ENCODE measurements at regions not wholly inside any gene's neighbourhood (a gene's known extent, or its start where the extent isn't known, plus 50 kb on each side); places are given as distances from the start of the nearest gene placed in this dataset.

DNA sequence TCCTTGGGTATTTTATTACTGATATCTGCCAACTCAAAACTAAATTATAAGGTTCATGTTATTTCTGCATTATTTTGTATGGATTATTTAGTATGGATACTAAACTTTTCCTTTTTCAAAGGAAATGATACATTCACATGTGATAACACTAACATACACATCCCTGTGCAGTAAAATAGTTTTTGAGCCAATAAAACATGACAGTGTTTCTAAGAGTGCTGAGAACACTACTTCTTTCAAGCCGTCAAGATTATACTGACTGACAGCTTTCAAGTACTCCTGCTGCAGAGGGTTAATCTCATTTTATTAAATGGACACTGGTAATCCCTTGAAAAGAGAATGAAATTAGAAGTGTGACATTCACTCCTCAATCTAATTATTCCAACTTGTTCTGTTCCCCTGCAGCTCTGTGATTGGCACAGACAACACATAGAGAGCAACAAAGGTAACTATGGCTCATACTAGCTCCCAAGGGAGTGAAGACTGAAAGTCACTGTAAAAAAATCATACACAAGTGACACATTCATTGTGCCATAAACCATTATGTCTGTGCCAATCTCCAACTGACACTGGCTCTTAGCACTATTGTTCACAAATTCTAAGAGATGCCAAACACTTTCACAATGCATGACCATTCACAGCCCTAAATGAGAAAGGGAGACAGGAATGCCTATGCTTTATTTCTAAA lies 468.6 kb downstream of the SHQ1 start:
- TF ChIP-seq, protein P1, sequence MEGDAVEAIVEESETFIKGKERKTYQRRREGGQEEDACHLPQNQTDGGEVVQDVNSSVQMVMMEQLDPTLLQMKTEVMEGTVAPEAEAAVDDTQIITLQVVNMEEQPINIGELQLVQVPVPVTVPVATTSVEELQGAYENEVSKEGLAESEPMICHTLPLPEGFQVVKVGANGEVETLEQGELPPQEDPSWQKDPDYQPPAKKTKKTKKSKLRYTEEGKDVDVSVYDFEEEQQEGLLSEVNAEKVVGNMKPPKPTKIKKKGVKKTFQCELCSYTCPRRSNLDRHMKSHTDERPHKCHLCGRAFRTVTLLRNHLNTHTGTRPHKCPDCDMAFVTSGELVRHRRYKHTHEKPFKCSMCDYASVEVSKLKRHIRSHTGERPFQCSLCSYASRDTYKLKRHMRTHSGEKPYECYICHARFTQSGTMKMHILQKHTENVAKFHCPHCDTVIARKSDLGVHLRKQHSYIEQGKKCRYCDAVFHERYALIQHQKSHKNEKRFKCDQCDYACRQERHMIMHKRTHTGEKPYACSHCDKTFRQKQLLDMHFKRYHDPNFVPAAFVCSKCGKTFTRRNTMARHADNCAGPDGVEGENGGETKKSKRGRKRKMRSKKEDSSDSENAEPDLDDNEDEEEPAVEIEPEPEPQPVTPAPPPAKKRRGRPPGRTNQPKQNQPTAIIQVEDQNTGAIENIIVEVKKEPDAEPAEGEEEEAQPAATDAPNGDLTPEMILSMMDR (IDR thresholded peaks at IDR 0.05; ENCODE audit: insufficient read depth, low read depth, low read length, missing control alignments), result no peak
- no peak for DNase-seq (ENCODE audit: low read depth)
- no peak overlapping the region for H3K4me3 ChIP-seq (ENCODE audit: low read depth, low read length)

DNA sequence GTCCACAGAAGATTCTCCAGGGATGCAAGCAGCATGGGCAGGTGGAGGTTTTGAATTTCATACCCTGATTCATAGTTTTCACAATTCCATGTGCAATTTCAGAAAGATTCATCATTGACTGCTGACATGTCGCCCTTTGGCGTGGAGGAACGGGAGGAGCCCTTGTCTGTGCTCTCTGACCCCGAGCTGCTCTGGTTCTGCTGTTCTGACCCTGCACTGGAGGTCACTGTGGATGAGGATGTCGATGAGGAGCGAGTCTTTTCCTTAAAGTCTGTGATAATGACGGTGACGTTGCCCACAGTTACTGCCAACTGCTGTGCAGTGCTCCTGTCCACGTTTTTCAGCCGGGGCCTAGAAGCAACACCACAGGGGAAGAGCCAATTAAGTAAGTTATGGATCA lies 470.0 kb downstream of the SHQ1 start:
- TF ChIP-seq, protein P1 (IDR thresholded peaks at IDR 0.05; ENCODE audit: insufficient read depth, low read depth, low read length, missing control alignments), result no peak
- DNase-seq (ENCODE audit: low read depth), result no peak
- no peak overlapping the region for H3K4me3 ChIP-seq (ENCODE audit: low read depth, low read length)

DNA sequence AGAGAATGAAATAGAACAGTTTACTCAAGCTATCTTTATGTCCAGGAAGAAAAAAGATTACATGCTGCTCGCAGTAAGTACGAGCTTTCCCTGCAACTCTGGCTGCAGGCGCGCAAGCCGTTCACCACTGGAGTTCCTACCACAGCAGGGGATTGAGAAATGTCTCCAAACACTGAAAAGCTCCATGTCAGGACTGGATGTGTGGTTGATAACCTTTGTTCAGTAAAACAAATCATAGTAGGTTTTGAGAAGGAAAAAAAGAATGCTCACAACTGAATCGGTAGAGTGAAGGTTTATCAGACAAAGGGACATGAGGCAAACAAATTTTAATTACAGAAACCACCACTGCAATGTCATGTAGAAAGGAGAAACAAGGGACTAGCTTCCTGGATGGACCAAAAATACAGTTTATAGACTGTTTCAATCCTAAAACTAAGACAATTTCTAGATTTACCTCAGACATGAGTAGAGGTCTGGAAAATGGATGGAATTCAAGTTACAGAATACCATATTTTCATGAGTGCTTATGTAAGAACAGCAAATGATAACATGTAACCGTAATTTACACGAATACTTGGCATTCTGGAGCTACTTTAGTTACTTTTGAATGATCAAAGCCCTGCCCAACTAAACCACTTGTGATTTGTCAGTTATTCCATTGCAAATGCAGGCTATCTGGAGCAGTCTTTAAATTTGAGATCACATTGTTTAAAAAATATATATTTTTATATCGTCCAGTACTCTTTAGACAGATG lies 471.1 kb downstream of the SHQ1 start:
- no peak for DNase-seq (ENCODE audit: low read depth)
- no peak overlapping the region for H3K4me3 ChIP-seq (ENCODE audit: low read depth, low read length)
- TF ChIP-seq, protein P1 (IDR thresholded peaks at IDR 0.05; ENCODE audit: insufficient read depth, low read depth, low read length, missing control alignments), result no peak

DNA sequence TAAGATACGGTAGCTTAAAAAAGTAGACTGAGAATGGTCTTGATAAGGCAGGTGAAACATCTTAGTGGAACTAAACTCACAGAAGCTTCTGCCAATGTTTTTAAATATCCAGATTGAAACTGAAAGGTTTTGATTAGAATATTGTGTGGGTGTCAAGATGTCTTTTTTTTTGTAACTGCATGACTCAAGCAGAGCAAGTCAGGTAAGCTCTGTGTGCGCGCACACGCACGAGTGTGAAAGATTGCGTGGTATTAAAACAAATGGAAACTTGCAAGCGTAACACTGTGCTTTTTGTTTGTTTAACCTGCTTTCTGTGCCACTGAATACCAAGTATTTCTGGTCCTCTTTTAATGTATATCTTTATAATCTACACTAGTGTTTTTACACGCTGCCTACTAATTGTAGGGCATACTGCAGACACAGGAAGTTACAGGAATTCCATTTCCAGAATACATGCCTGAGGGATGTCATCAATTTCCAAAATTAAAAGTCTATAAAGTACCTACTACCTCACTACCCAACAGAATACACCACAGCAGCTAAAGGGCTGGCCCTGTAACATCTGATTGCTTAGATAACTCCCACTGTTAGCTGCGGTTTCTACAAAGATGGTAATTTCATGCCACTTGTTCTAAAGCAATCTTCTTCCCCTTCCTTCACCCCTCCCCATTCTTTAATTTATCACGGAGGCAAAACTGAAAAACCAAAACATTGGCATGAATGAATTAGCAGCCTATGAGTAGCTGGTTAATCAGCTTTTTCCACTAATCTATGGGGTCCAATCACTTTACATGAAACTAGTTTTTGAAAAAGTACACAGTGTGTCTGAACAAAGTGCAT lies 472.8 kb downstream of the SHQ1 start:
- H3K4me3 ChIP-seq (ENCODE audit: low read depth, low read length), result no peak overlapping the region
- peak; percentile 11 for DNase-seq (ENCODE audit: low read depth)
- TF ChIP-seq, protein P1 (IDR thresholded peaks at IDR 0.05; ENCODE audit: insufficient read depth, low read depth, low read length, missing control alignments), result no peak

DNA sequence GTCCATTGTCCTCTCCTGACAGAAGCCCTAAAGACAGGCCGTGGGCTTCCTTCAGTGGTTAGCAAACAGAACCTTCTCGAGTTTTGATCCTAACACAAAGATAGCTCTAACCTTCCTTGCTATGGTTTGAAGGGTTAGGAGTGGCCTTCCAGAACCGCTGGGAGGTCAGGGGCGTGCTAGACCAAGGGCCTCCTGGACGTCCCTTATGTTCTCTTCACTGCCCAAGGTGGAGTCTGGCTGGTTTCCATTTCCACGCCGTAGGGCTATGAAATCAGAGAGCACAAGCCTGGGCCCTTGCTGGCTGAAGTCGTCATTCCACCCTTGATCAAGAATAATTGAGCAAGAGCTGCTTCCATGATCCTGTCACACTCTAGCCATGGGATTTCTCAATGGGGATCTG lies 475.1 kb downstream of the SHQ1 start:
- TF ChIP-seq, protein P1 (IDR thresholded peaks at IDR 0.05; ENCODE audit: insufficient read depth, low read depth, low read length, missing control alignments), result no peak
- no peak for DNase-seq (ENCODE audit: low read depth)
- H3K4me3 ChIP-seq (ENCODE audit: low read depth, low read length), result no peak overlapping the region

DNA sequence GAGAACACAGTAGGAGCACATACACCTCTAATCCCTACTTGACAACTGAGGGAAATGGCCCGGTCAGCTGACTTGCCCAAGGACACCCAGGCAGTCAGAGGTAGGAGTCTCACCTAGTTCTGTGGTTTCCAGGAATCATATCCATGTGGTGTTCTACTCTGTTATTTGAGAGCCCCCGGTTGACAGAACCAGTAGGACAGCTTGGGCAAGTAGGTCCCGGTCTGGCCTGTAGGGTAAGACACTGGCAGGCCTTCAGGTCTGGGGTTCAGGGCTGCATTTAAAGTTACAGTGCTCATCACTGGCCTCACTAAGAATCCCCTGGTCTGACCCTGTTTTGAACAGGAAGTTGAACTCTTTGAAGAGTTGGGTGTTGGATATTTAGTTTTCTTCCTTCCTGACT lies 476.1 kb downstream of the SHQ1 start:
- no peak for DNase-seq (ENCODE audit: low read depth)
- TF ChIP-seq, protein P1 (IDR thresholded peaks at IDR 0.05; ENCODE audit: insufficient read depth, low read depth, low read length, missing control alignments), result no peak
- H3K4me3 ChIP-seq (ENCODE audit: low read depth, low read length), result no peak overlapping the region

Data from GM12865 (cell line).